ENCODE measurements at regions not wholly inside any gene's neighbourhood (a gene's known extent, or its start where the extent isn't known, plus 50 kb on each side); places are given as distances from the start of the nearest gene placed in this dataset.

DNA sequence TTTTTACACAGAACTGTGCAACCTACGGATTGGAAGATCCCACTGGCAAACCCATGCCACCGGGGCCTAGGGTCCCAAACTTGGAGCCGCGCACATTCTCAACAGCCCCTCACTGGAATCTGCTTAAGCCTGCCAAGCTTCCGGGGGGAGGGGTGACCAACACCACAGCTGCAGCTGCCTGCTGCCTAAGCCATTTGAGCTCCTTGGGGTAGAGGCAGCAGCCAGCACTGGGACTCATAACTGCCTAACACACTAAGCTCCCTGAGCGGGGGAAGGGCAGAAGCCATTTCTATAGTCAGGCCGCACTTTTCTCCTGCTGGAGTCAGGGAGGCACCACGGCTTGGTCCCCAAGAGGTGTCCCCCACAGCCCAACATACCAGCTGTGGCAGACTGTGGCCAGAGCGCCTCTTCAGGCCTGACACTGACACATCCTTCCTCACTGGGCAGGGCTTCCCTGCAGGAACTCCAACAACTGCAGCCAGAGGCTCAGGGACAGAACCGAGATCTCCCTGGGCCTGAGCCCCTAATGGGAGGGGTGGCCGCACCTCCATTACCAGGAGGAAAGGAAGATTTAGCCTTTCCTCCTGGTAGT lies 270.3 kb upstream of the ECI2 start:
- Histone ChIP-seq H3K4me1 (ENCODE audit: insufficient read depth, low read length, poor library complexity, severe bottlenecking) (peaks cover 48% of the 10 kb centered on the region), H3K79me2 (ENCODE audit: insufficient read depth, low read depth, low read length) (no peaks in the 10 kb centered on the region), H3K4me3 (ENCODE audit: low read depth, low read length, poor library complexity, severe bottlenecking) (no peak overlapping the region), H2AFZ (ENCODE audit: low read length) (no peak overlapping the region), H3K4me2 (ENCODE audit: low read length) (no peak overlapping the region), H4K20me1 (ENCODE audit: insufficient read depth, low read length) (no peaks in the 10 kb centered on the region), H3K9me2 (ENCODE audit: insufficient read depth, low read length) (no peaks in the 10 kb centered on the region), H3K9me3 (ENCODE audit: low read length) (peaks cover 26% of the 10 kb centered on the region), H3K27ac (ENCODE audit: low read depth, low read length, poor library complexity, severe bottlenecking) (no peak overlapping the region), H3K36me3 (ENCODE audit: insufficient read depth, low read length) (peaks cover 9% of the 10 kb centered on the region; the same call in 1 of the 2 replicates)
- intact Hi-C loops (cut with micrococcal nuclease; ENCODE audit: unreplicated experiment): no loop called here
- no peak for DNase-seq (ENCODE audit: low spot score)
- no peak for TF ChIP-seq CTCF (conservative IDR thresholded peaks at IDR 0.05; ENCODE audit: low read length)
- TF ChIP-seq EZH2phosphoT487 (IDR thresholded peaks at IDR 0.05; ENCODE audit: borderline replicate concordance, low read depth, low read length): no peak
- ChIA-PET POLR2A (no interaction called here), CTCF (ENCODE audit: unreplicated experiment) (no interaction called here)
- BruUV-seq (replicated peaks): no TSS peak

DNA sequence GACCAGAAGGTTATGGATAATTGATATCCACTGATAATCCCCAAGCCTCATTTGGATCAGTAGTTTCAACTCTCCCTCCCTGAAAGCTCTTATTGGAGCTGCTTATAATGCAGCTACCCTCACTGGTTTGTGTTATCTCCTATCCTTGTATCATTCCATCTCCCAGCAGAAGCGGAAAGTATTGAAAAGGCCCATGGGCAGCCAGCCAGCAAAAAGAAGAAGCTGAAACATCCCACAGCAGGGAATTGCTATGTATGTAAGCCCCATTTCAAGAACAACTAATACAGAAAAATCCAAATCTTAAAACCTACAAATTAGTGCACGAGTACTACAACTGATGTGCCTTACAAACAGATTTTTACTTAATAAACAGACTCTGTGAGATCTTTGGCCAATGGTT lies 269.0 kb upstream of the ECI2 start:
- peaks cover 39% of the 10 kb centered on the region for H3K4me1 ChIP-seq (ENCODE audit: insufficient read depth, low read length, poor library complexity, severe bottlenecking)
- H3K27ac ChIP-seq (ENCODE audit: low read depth, low read length, poor library complexity, severe bottlenecking): no peak overlapping the region
- H2AFZ ChIP-seq (ENCODE audit: low read length): no peak overlapping the region
- no peak overlapping the region for H3K4me2 ChIP-seq (ENCODE audit: low read length)
- no peak overlapping the region for H3K4me3 ChIP-seq (ENCODE audit: low read depth, low read length, poor library complexity, severe bottlenecking)
- no peak for TF ChIP-seq CTCF (conservative IDR thresholded peaks at IDR 0.05; ENCODE audit: low read length)
- TF ChIP-seq EZH2phosphoT487 (IDR thresholded peaks at IDR 0.05; ENCODE audit: borderline replicate concordance, low read depth, low read length): no peak
- H4K20me1 ChIP-seq (ENCODE audit: insufficient read depth, low read length): no peaks in the 10 kb centered on the region
- POLR2A ChIA-PET: interaction anchor here (0.6 to 0.8 kb wide), 2 partner anchors 19 to 372 kb away, joined by 4 to 5 read pairs; no protein-coding TSS in a partner anchor
- peaks cover 26% of the 10 kb centered on the region for H3K9me3 ChIP-seq (ENCODE audit: low read length)
- no peaks in the 10 kb centered on the region for H3K79me2 ChIP-seq (ENCODE audit: insufficient read depth, low read depth, low read length)
- H3K36me3 ChIP-seq (ENCODE audit: insufficient read depth, low read length): peaks cover 9% of the 10 kb centered on the region; the same call in 1 of the 2 replicates
- no TSS peak for BruUV-seq (replicated peaks)
- intact Hi-C loops (cut with micrococcal nuclease; ENCODE audit: unreplicated experiment): no loop called here
- no peaks in the 10 kb centered on the region for H3K9me2 ChIP-seq (ENCODE audit: insufficient read depth, low read length)
- CTCF ChIA-PET (ENCODE audit: unreplicated experiment): interaction anchor here (0.5 kb wide), 1 partner anchor 582 kb away, joined by 6 read pairs; no protein-coding TSS in a partner anchor
- DNase-seq (ENCODE audit: low spot score): no peak

- BruUV-seq (replicated peaks): no TSS peak
- intact Hi-C loops (cut with micrococcal nuclease; ENCODE audit: unreplicated experiment): no loop called here
Measured at GRCh38 chr6:4403828-4404227, 268.5 kb upstream of the ECI2 start.

More at GRCh38 chr6:4403828-4404227, 268.5 kb upstream of the ECI2 start:
- peaks cover 22% of the 10 kb centered on the region for H3K9me3 ChIP-seq (ENCODE audit: low read length)
- H3K4me3 ChIP-seq (ENCODE audit: low read depth, low read length, poor library complexity, severe bottlenecking): no peak overlapping the region
- H3K27ac ChIP-seq (ENCODE audit: low read depth, low read length, poor library complexity, severe bottlenecking): no peak overlapping the region
- no peaks in the 10 kb centered on the region for H4K20me1 ChIP-seq (ENCODE audit: insufficient read depth, low read length)
- H3K4me2 ChIP-seq (ENCODE audit: low read length): no peak overlapping the region
- H3K36me3 ChIP-seq (ENCODE audit: insufficient read depth, low read length): peaks cover 9% of the 10 kb centered on the region; the same call in 1 of the 2 replicates
- H3K79me2 ChIP-seq (ENCODE audit: insufficient read depth, low read depth, low read length): no peaks in the 10 kb centered on the region
- H2AFZ ChIP-seq (ENCODE audit: low read length): no peak overlapping the region
- H3K4me1 ChIP-seq (ENCODE audit: insufficient read depth, low read length, poor library complexity, severe bottlenecking): peaks cover 33% of the 10 kb centered on the region
- DNase-seq (ENCODE audit: low spot score): no peak
- no peaks in the 10 kb centered on the region for H3K9me2 ChIP-seq (ENCODE audit: insufficient read depth, low read length)
- ChIA-PET CTCF (ENCODE audit: unreplicated experiment) (interaction anchor here (0.5 kb wide), 1 partner anchor 581 kb away, joined by 6 read pairs; no protein-coding TSS in a partner anchor), POLR2A (no interaction called here)
- TF ChIP-seq CTCF (conservative IDR thresholded peaks at IDR 0.05; ENCODE audit: low read length): no peak
- TF ChIP-seq EZH2phosphoT487 (IDR thresholded peaks at IDR 0.05; ENCODE audit: borderline replicate concordance, low read depth, low read length): no peak
